DMS 273 treated with DMSO at 0.1 percent for 48 hours (cell line): ENCODE measurements at regions not wholly inside any gene's neighbourhood (a gene's known extent, or its start where the extent isn't known, plus 50 kb on each side); places are given as distances from the start of the nearest gene placed in this dataset.

Experiments
- DNase-seq: peaks from one replicate; lab custom pipeline; 2025; lab: John Stamatoyannopoulos, UW

- no peak for DNase-seq
Measured at GRCh38 chr3:11917051-11917450, 70.4 kb upstream of the TAMM41 start.

GRCh38 chr3:11919390-11919789 lies 72.7 kb upstream of the TAMM41 start:
- no peak for DNase-seq

- DNase-seq = no peak
Measured at GRCh38 chr3:11924518-11924917, 77.8 kb upstream of the TAMM41 start.

- DNase-seq = no peak
Measured at GRCh38 chr3:11928381-11928780, 75.8 kb upstream of the SYN2 start.

DNA sequence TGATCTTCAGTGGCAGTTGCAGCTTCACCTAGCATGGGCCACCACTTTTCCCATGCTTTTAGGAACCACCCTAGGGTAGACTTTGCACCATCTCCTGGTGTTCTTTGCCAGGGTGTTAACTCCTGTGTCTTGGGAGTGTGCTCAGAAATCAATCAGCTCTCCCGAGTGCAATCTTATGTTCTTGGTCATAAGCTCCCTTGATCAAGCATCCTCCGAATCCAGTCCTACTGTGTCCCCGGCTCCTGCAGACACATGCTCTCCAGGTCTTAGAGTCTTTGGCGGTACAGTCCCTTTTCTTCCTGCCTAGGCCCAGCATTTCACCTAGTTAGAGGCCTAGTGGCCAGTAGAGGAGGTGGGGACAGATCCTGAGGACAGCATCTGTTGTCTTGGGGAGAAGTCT lies 74.7 kb upstream of the SYN2 start:
- DNase-seq = no peak

GRCh38 chr3:11930084-11930483 lies 74.1 kb upstream of the SYN2 start:
- DNase-seq = no peak

- no peak for DNase-seq
Measured at GRCh38 chr3:11932636-11933035, 71.6 kb upstream of the SYN2 start.

- no peak for DNase-seq
Measured at GRCh38 chr3:11933529-11933928, 70.7 kb upstream of the SYN2 start.

DNA sequence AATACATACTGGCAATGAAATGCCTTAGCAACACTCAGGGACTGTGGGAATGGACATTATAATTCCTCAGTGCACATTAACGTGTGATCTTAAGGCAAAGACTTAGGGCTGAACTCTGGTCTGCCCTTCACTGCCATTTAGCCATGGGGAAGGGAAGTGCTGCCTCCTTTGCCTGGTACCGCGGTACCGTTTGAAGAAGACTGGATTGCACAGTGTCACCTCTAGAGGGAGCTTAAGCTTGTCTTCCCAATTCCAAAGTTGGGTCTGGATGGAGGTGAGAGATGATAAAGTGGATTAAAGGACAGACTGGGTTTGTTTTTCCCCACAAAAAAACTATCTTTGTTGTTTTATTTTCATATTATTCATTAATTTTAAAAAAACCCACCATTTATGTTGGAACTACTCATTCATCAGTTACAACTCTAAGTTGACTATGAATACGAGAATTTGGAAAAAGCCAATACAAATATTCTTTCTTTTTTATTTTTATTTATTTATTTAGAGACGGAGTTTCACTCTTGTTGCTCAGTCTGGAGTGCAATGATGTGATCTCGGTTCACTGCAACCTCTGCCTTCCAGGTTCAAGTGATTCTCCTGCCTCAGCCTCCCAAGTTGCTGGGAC lies 60.0 kb upstream of the SYN2 start:
- DNase-seq = peak; percentile 26

GRCh38 chr3:11948331-11948730 lies 55.9 kb upstream of the SYN2 start:
- DNase-seq = no peak

DNA sequence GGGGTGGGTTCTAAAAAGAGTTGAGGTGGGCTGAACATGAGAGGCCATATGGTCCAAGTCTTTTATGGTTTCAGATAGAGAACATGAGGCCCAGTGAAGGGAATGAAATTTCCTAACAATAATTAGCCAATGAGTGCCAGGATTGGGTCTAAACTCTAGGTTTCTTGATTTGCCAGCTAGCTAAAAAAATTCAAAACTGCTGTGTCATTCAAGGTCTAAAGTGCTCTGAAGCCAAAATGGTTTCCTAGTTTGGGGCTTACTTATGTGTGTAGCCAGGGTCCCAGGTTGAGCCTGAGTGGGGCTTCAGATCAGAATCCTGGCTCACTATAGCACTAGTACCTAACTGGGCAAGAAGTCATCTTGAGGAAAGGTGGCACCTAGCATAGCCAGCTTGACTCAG lies 55.3 kb upstream of the SYN2 start:
- DNase-seq = no peak

- DNase-seq = no peak
Measured at GRCh38 chr3:11949351-11949750, 54.8 kb upstream of the SYN2 start.

- DNase-seq = no peak
Measured at GRCh38 chr3:11950576-11950975, 53.6 kb upstream of the SYN2 start.

GRCh38 chr3:11953350-11953749 lies 50.8 kb upstream of the SYN2 start:
- DNase-seq = no peak

- no peak for DNase-seq
Measured at GRCh38 chr3:11953778-11954177, 50.4 kb upstream of the SYN2 start.

DNA sequence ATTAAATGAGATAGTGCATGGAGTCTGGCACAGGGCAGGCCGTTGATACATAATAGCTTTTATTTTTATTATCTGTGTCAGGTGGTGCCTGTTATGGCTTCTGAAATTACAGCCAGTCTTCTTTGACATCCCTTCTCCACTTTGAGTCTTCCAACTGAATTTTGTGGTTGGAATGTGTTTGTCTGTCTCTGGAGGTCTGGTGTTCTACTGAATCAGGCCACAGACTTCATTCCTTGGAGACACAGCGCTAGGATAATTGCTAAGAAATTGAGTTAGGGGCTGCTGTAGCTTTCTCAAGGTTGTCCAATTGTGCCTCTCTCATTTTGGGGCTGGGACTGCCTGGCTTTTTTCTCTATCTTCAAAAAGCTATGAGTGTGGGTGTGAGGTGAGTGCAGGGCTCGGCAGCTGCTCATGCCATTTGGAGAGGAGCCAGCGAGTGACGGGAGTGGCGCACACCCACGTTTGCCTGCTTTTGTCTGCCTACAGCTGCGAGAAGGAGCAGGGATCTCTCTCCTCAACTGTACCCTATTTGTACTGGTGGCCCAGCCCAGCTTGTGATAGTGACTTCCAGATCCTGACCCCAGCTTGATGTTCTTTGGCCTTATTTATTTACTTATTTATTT lies 49.8 kb upstream of the SYN2 start:
- peak; percentile 1 for DNase-seq
